ENCODE measurements at regions not wholly inside any gene's neighbourhood (a gene's known extent, or its start where the extent isn't known, plus 50 kb on each side); places are given as distances from the start of the nearest gene placed in this dataset.

- DNase-seq = no peak
- H2AFZ ChIP-seq (ENCODE audit: low read depth) = no peak overlapping the region
Measured at GRCh38 chr3:117987256-117987655, 1047.4 kb downstream of the IGSF11 start.

More at GRCh38 chr3:117987256-117987655, 1047.4 kb downstream of the IGSF11 start:
- Histone ChIP-seq H3K9ac (no peak overlapping the region), H3K27me3 (ENCODE audit: insufficient read depth) (no peaks in the 10 kb centered on the region), H3K79me2 (ENCODE audit: insufficient read depth) (no peaks in the 10 kb centered on the region), H3K4me3 (ENCODE audit: low read depth in 2 of 2, low read length in 1 of 2) (no peak overlapping the region), H4K20me1 (ENCODE audit: insufficient read depth) (no peaks in the 10 kb centered on the region), H3K9me2 (no peaks in the 10 kb centered on the region), H3K4me1 (ENCODE audit: control insufficient read depth in 1 of 2, insufficient read depth in 2 of 2, low read depth in 1 of 2, low read length in 1 of 2) (peaks cover 0 to 17% of the 10 kb centered on the region in 2 experiments; a peak in 2 of 4 replicates), H3K27ac (ENCODE audit: low read depth in 2 of 2, low read length in 1 of 2) (no peak overlapping the region), H3K9me3 (no peaks in the 10 kb centered on the region), H3K4me2 (no peak overlapping the region), H3K36me3 (replicated peaks in 1 of 2; ENCODE audit: control insufficient read depth in 1 of 2, insufficient read depth in 2 of 2, low read length in 1 of 2) (no peaks in the 10 kb centered on the region), H3F3A (replicated peaks; ENCODE audit: insufficient read depth) (no peaks in the 10 kb centered on the region)
- ChIA-PET CTCF (interaction anchor here (0.7 kb wide), 1 partner anchor 58 kb away, joined by 3 read pairs; no protein-coding TSS in a partner anchor), POLR2A (no interaction called here)
- 53% methylated on average over 4 of the region's 4 CpGs for WGBS (ENCODE audit: low lambda C conversion rate)
- TF ChIP-seq JUND (IDR thresholded peaks at IDR 0.05) (no peak), CTCF (IDR thresholded peaks at IDR 0.05) (no peak), GABPA (IDR thresholded peaks at IDR 0.05; ENCODE audit: low read depth) (no peak), GATA2 (CRISPR knock-in tag; IDR thresholded peaks at IDR 0.05) (no peak), PBX3 (IDR thresholded peaks at IDR 0.05) (no peak), SIN3A (IDR thresholded peaks at IDR 0.05; ENCODE audit: borderline replicate concordance, low read depth, low read length) (no peak), FOXJ3 (CRISPR knock-in tag; IDR thresholded peaks at IDR 0.05) (no peak), TAF1 (IDR thresholded peaks at IDR 0.05; ENCODE audit: borderline replicate concordance, low read depth, low read length) (no peak), MAX (IDR thresholded peaks at IDR 0.05; ENCODE audit: low read depth) (no peak), RAD21 (IDR thresholded peaks at IDR 0.05; ENCODE audit: low read length) (no peak), USF1 (IDR thresholded peaks at IDR 0.05; ENCODE audit: borderline replicate concordance, low read depth) (no peak), REST (IDR thresholded peaks at IDR 0.05; ENCODE audit: low read depth, low read length) (no peak), FOXM1 (IDR thresholded peaks at IDR 0.05; ENCODE audit: low read depth) (no peak)
